ENCODE measurements at regions not wholly inside any gene's neighbourhood (a gene's known extent, or its start where the extent isn't known, plus 50 kb on each side); places are given as distances from the start of the nearest gene placed in this dataset.

- H2BK20ac ChIP-seq (ENCODE audit: low read length), result no peak overlapping the region
- H4K5ac ChIP-seq (ENCODE audit: insufficient read length, low read depth, low read length), result no peak overlapping the region
- H2BK5ac ChIP-seq (ENCODE audit: low read depth, low read length), result no peak overlapping the region
- no peak overlapping the region for H2BK120ac ChIP-seq (replicated peaks; ENCODE audit: low read depth, low read length)
- no peaks in the 10 kb centered on the region for H3K36me3 ChIP-seq (ENCODE audit: control insufficient read depth in 2 of 4, insufficient read depth in 4 of 4, low read length in 3 of 4)
- H3K79me1 ChIP-seq (ENCODE audit: low read depth, low read length), result no peaks in the 10 kb centered on the region
- H4K8ac ChIP-seq (ENCODE audit: extremely low read depth, insufficient read depth, low read length), result no peak overlapping the region
- H3K9ac ChIP-seq (replicated peaks in 1 of 4; ENCODE audit: extremely low read depth in 1 of 4, low read depth in 3 of 4, low read length in 3 of 4), result no peak overlapping the region
- no peak overlapping the region for H3K4me2 ChIP-seq (ENCODE audit: insufficient read depth in 1 of 2, low read depth in 2 of 2, low read length in 2 of 2)
- no peak overlapping the region for H3K56ac ChIP-seq (replicated peaks; ENCODE audit: insufficient read length, low read depth, low read length)
- H3K4ac ChIP-seq (replicated peaks; ENCODE audit: insufficient read length, low read depth, low read length), result no peak overlapping the region
- H2AK5ac ChIP-seq (ENCODE audit: low read depth, low read length), result no peak overlapping the region
- no peak overlapping the region for H2BK15ac ChIP-seq (ENCODE audit: low read length)
- no peaks in the 10 kb centered on the region for H3K4me1 ChIP-seq (replicated peaks in 1 of 4; ENCODE audit: control insufficient read depth in 3 of 4, insufficient read depth in 4 of 4, low read length in 3 of 4)
- H3K9me3 ChIP-seq (ENCODE audit: insufficient read depth in 2 of 2, low read depth in 1 of 2, low read length in 1 of 2), result peaks cover 0 to 2% of the 10 kb centered on the region in 2 experiments; a peak in 1 of 4 replicates
- H4K20me1 ChIP-seq (replicated peaks in 1 of 2; ENCODE audit: control insufficient read depth in 1 of 2, insufficient read depth in 2 of 2, low read length in 2 of 2), result no peaks in the 10 kb centered on the region
- no peaks in the 10 kb centered on the region for H3K23me2 ChIP-seq (ENCODE audit: low read depth, low read length)
- no peak overlapping the region for H3K18ac ChIP-seq (ENCODE audit: extremely low read depth, low read length)
- no peaks in the 10 kb centered on the region for H3K79me2 ChIP-seq (ENCODE audit: control insufficient read depth in 1 of 2, insufficient read depth in 2 of 2, low read length in 2 of 2)
- H3K4me3 ChIP-seq (ENCODE audit: extremely low read depth in 1 of 4, insufficient read depth in 2 of 4, low read depth in 3 of 4, low read length in 4 of 4), result no peak overlapping the region
- WGBS, 2 experiments (ENCODE audit: extremely low coverage in 1 of 2, insufficient coverage in 1 of 2, insufficient read length in 1 of 2, insufficient replicate concordance in 2 of 2, low coverage in 1 of 2, low lambda C conversion rate in 2 of 2, missing lambda C conversion rate in 1 of 2), result 82% methylated on average over 1 of the region's 1 CpG; no CpG with 5 or more reads in 1 of the 2 experiments
- FAIRE-seq, result no peak
- H4K91ac ChIP-seq (replicated peaks; ENCODE audit: insufficient read length, low read length), result no peak overlapping the region
- CTCF ChIA-PET (ENCODE audit: partially characterized antibody), result interaction anchor here (1.4 kb wide), 1 partner anchor 63 kb away, joined by 3 read pairs; no protein-coding TSS in a partner anchor
- DNase-seq (ENCODE audit: low read depth in 1 of 2, low spot score in 2 of 2), result no peak
- POLR2A ChIA-PET (ENCODE audit: partially characterized antibody), result no interaction called here
- H3K23ac ChIP-seq (ENCODE audit: insufficient read length), result no peak overlapping the region
- H3K14ac ChIP-seq (ENCODE audit: insufficient read length), result no peak overlapping the region
- H3K27ac ChIP-seq (ENCODE audit: low read depth, low read length), result no peak overlapping the region
- no peaks in the 10 kb centered on the region for H3K27me3 ChIP-seq (replicated peaks in 1 of 4; ENCODE audit: control insufficient read depth in 3 of 4, extremely low read depth in 1 of 4, insufficient read depth in 3 of 4, low read length in 3 of 4)
- no peak overlapping the region for H2AFZ ChIP-seq (ENCODE audit: low read length)
- no peak overlapping the region for H2BK12ac ChIP-seq (ENCODE audit: low read depth, low read length)
- TF ChIP-seq SAP30 (IDR thresholded peaks at IDR 0.05; ENCODE audit: insufficient read depth, insufficient replicate concordance, low read length) (no peak), BCL11A (IDR thresholded peaks at IDR 0.05; ENCODE audit: low read depth in 2 of 2, low read length in 2 of 2) (no peak), EP300 (IDR thresholded peaks at IDR 0.05; ENCODE audit: borderline replicate concordance in 1 of 2, low read depth in 2 of 2, low read length in 2 of 2) (no peak), ZNF274 (IDR thresholded peaks at IDR 0.05; ENCODE audit: borderline replicate concordance, extremely low read depth, low read length) (no peak), GTF2F1 (IDR thresholded peaks at IDR 0.05; ENCODE audit: borderline replicate concordance, low read depth, low read length) (no peak), CBX5 (IDR thresholded peaks at IDR 0.05; ENCODE audit: low read depth, low read length) (no peak), POU5F1 (IDR thresholded peaks at IDR 0.05; ENCODE audit: low read depth, low read length) (no peak), EGR1 (IDR thresholded peaks at IDR 0.05; ENCODE audit: borderline replicate concordance, low read depth, low read length) (no peak), CTBP2 (IDR thresholded peaks at IDR 0.05; ENCODE audit: borderline replicate concordance, insufficient read depth, insufficient read length, low read length) (no peak), BACH1 (IDR thresholded peaks at IDR 0.05; ENCODE audit: low read length) (no peak), SP1 (IDR thresholded peaks at IDR 0.05; ENCODE audit: low read depth, low read length) (no peak), PHF8 (conservative IDR thresholded peaks at IDR 0.05; ENCODE audit: low read depth, low read length) (no peak), E2F6 (IDR thresholded peaks at IDR 0.05) (no peak), TBP (IDR thresholded peaks at IDR 0.05; ENCODE audit: low read depth, low read length) (no peak)
Observed at GRCh38 chr5:18403141-18403540, 768.9 kb downstream of the TAF11L14 start.

Data from H1 (cell line).